GM10248 (cell line): ENCODE measurements at regions not wholly inside any gene's neighbourhood (a gene's known extent, or its start where the extent isn't known, plus 50 kb on each side); places are given as distances from the start of the nearest gene placed in this dataset.

Source experiments
- CTCF ChIA-PET: fragments of 300-600 bp; sonication (Branson Sonifier 250); formaldehyde crosslinking; extraction: SDS; loops from one replicate; lab custom pipeline; 2021; ENCODE audit warnings: antibody characterized with exemption; lab: Yijun Ruan, JAX
- POLR2A ChIA-PET: fragments of 350-650 bp; sonication (Branson Sonifier 250); formaldehyde crosslinking; extraction: SDS; loops from one replicate; lab custom pipeline; 2020; ENCODE audit warnings: antibody characterized with exemption; lab: Yijun Ruan, JAX
- DNase-seq: peaks from one replicate; pipeline ENCODE4 v3.0.0; 2012; ENCODE audit errors: extremely low spot score
- CTCF ChIP-seq: IDR thresholded peaks from 2 replicates; pipeline ENCODE4 v1.5.1; 2012; ENCODE audit warnings: mild to moderate bottlenecking, low read depth; ENCODE audit errors: extremely low read depth, missing control alignments, control extremely low read depth

- no peak for DNase-seq
- ChIA-PET POLR2A (no interaction called here), CTCF (no interaction called here)
- no peak for TF ChIP-seq CTCF
These were observed 149.3 kb upstream of the MTAP start for GRCh38 chr9:21653091-21653490.

- no peak for TF ChIP-seq CTCF
- POLR2A ChIA-PET, result no interaction called here
- DNase-seq, result no peak
- CTCF ChIA-PET, result no interaction called here
These were observed 148.8 kb upstream of the MTAP start for GRCh38 chr9:21653589-21653988.

GRCh38 chr9:21656776-21657674 is 145.4 kb upstream of the MTAP start:
- POLR2A ChIA-PET, result no interaction called here
- DNase-seq, result no peak
- TF ChIP-seq CTCF, result no peak
- CTCF ChIA-PET, result no interaction called here

DNA sequence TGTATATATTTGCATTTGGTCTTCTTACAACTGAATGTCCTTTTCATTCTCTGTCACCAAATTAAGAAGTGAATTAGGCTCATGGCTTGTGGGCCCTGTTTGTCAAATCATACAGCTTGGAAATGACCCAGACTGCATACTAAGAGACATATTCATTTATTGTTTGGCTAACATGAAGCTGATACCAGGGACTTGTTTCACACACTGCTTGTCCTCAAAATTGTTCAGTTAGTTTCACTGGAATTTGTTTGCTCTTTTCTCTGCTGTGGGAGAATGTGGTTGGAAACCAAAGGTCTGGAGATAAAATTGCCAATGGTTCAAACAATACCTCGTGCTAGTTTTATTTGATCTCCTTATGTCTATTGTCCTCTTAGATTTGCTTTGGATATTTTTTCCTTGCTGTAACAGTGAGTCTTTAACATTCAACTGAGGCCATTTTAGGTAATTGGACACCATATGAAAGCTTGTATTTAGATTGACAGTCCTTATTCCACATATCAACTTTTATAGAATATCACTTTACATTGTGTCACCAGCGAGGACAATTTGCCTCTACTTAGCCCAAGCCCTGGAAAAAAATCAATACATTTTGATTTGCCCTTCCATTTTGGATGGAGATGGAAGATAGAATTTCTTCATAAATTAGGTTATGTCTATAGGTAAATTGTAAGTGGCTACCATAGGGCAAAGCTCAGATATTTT is 144.3 kb upstream of the MTAP start:
- no peak for TF ChIP-seq CTCF
- POLR2A ChIA-PET, result no interaction called here
- DNase-seq, result no peak
- CTCF ChIA-PET, result interaction anchor here (0.7 kb wide), 2 partner anchors 9 to 16 kb away, joined by 3 read pairs; no protein-coding TSS in a partner anchor

DNA sequence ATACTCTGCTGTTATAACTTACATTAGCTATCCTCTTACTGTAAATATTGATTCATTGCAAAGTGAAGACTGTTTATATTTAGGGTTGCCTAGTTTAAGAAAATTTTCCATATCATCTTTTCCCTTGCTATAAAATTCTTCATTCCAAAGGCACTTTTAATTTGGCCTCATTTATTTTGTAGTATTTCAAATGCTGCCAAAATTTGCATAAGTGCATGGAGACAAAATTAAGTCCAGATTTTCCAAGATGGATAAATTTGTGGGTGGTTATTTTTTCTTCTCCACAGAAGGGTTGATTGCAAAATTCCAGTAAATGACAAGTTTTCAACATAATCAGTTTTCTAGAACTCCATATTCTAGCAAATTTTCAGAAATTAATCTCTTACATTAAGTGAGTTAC is 141.5 kb upstream of the MTAP start:
- no peak for TF ChIP-seq CTCF
- ChIA-PET CTCF (interaction anchor here (1.1 kb wide), 1 partner anchor 17 kb away, joined by 3 read pairs; no protein-coding TSS in a partner anchor), POLR2A (no interaction called here)
- DNase-seq, result no peak

DNA sequence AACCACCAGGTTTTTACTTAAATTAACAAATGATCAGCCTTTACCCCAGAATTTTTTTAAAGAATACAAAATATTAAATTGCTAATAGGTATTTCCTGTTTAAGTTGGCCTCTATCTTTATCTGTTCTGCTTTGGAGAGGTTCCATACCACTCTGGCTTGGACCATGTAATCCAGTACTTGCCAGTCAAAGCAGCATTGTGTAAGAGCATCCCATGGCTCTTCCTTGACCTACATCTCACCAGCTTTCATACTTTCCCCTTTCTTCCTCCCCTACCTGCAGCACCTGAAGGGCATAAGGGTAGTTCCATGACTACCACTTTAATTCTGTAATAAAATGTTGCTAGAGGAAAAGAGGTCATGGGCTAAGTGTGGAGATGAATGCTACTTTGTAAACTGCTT is 140.8 kb upstream of the MTAP start:
- no peak for DNase-seq
- no peak for TF ChIP-seq CTCF
- POLR2A ChIA-PET, result no interaction called here
- CTCF ChIA-PET, result no interaction called here
